ENCODE measurements at regions not wholly inside any gene's neighbourhood (a gene's known extent, or its start where the extent isn't known, plus 50 kb on each side); places are given as distances from the start of the nearest gene placed in this dataset.
A peak's percentile ranks its signal among the peaks of the same experiment; 100 is the strongest.

GRCh38 chr11:97764193-97764592 is 1256.6 kb upstream of the CNTN5 start:
- intact Hi-C loops (cut with micrococcal nuclease) = no loop called here
- no peak overlapping the region for H3K27ac ChIP-seq (ENCODE audit: insufficient read depth, low read length)

More at GRCh38 chr11:97764193-97764592, 1256.6 kb upstream of the CNTN5 start:
- peak; percentile 20; the same call in 1 of the 2 replicates for TF ChIP-seq MAFK (IDR thresholded peaks at IDR 0.05; ENCODE audit: low read depth, low read length)
- TF ChIP-seq CHD1 (IDR thresholded peaks at IDR 0.05; ENCODE audit: low read depth, low read length) = no peak
- H3K14ac ChIP-seq (replicated peaks; ENCODE audit: low read depth, low read length) = no peak overlapping the region
- ATAC-seq (ENCODE audit: low read depth) = no peak
- H2BK120ac ChIP-seq (ENCODE audit: low read depth, low read length) = no peak overlapping the region
- no peak overlapping the region for H2AK5ac ChIP-seq (ENCODE audit: low read depth, low read length)
- H3K18ac ChIP-seq (ENCODE audit: low read depth, low read length) = no peak overlapping the region
- no peaks in the 10 kb centered on the region for H3K36me3 ChIP-seq (ENCODE audit: control insufficient read depth, insufficient read depth, low read length)
- H3K56ac ChIP-seq (ENCODE audit: extremely low read depth, insufficient read depth, low read length) = no peak overlapping the region
- DNase-seq = no peak
- no peak overlapping the region for H2AK9ac ChIP-seq (replicated peaks; ENCODE audit: low read depth, low read length, poor library complexity)
- CTCF ChIA-PET = no interaction called here
- no peak overlapping the region for H3K23ac ChIP-seq (ENCODE audit: low read depth, low read length)
- H3K9me1 ChIP-seq (ENCODE audit: insufficient read depth, low read length) = no peaks in the 10 kb centered on the region
- H2BK15ac ChIP-seq (ENCODE audit: low read depth, low read length) = no peak overlapping the region
- H4K91ac ChIP-seq (ENCODE audit: insufficient read depth, low read depth, low read length) = no peak overlapping the region
- in situ Hi-C loops (cut with MboI; ENCODE audit: low sequenced_read_pairs) = no loop called here
- dilution Hi-C loops (cut with HindIII; ENCODE audit: low sequenced_read_pairs, unreplicated experiment) = no loop called here
- H3K4me1 ChIP-seq (ENCODE audit: control insufficient read depth, insufficient read depth, low read length) = no peaks in the 10 kb centered on the region
- no peak overlapping the region for H3K4me2 ChIP-seq (ENCODE audit: low read depth, low read length)
- POLR2A ChIA-PET (ENCODE audit: unreplicated experiment) = no interaction called here
- H4K8ac ChIP-seq (ENCODE audit: low read depth in 2 of 2, low read length in 2 of 2) = no peak overlapping the region
- no TSS peak for BruUV-seq (replicated peaks)
- H4K20me1 ChIP-seq (ENCODE audit: insufficient read depth, low read length) = no peaks in the 10 kb centered on the region
- H3K27me3 ChIP-seq (ENCODE audit: control insufficient read depth, insufficient read depth, low read length) = no peaks in the 10 kb centered on the region
- H3K9me3 ChIP-seq (ENCODE audit: control insufficient read depth, insufficient read depth, low read length) = peaks cover 3% of the 10 kb centered on the region; the same call in 1 of the 2 replicates
- no peak overlapping the region for H2AFZ ChIP-seq (replicated peaks; ENCODE audit: low read length, poor library complexity)
- H3K9ac ChIP-seq (ENCODE audit: low read depth, low read length) = no peak overlapping the region
- WGBS, 2 experiments (ENCODE audit: extremely low coverage in 2 of 2, insufficient read length in 1 of 2) = no CpG with 5 or more reads among the region's 1 CpG
- no peaks in the 10 kb centered on the region for H3K79me1 ChIP-seq (ENCODE audit: low read depth in 1 of 2, low read length in 2 of 2)
- H3K4ac ChIP-seq (ENCODE audit: low read depth, low read length) = no peak overlapping the region
- H4K5ac ChIP-seq (ENCODE audit: low read depth, low read length) = no peak overlapping the region
- no peak overlapping the region for H2BK5ac ChIP-seq (ENCODE audit: low read depth, low read length, poor library complexity, severe bottlenecking)
- no peak overlapping the region for H3K4me3 ChIP-seq (ENCODE audit: insufficient read depth, low read depth, low read length)
- no peak overlapping the region for H2BK20ac ChIP-seq (ENCODE audit: low read depth, low read length)

Measured in IMR-90 (cell line).